Natural killer cell (primary cell): ENCODE measurements at regions not wholly inside any gene's neighbourhood (a gene's known extent, or its start where the extent isn't known, plus 50 kb on each side); places are given as distances from the start of the nearest gene placed in this dataset.

Source experiments
- ATAC-seq, 3 donors: fragments of 150-1000 bp in 2 of 3; fragments of 200-7000 bp in 1 of 3; cut with Tn5 transposase; 1 replicate in 1 of 3; 2 replicates in 2 of 3; pipeline ENCODE4 v1.10.0; 2021; ENCODE audit warnings: mild to moderate bottlenecking in 2 of 3, moderate library complexity in 2 of 3
- DNase-seq, 2 donors: peaks; one replicate each; pipeline versions ENCODE4 v3.0.0 to v3.0.0-alpha.2; 2013 to 2021; ENCODE audit warnings: mixed read lengths in 1 of 2
- H3K27ac ChIP-seq: one replicate; pipeline ENCODE4 v1.5.1; 2013; ENCODE audit warnings: mild to moderate bottlenecking, low read length
- H3K27me3 ChIP-seq: one replicate; pipeline ENCODE4 v1.6.1; 2013; ENCODE audit warnings: low read length; ENCODE audit not compliant: control insufficient read depth, insufficient read depth
- H3K36me3 ChIP-seq: one replicate; pipeline ENCODE4 v1.6.1; 2013; ENCODE audit warnings: low read length; ENCODE audit not compliant: control insufficient read depth, insufficient read depth
- H3K4me1 ChIP-seq: one replicate; pipeline ENCODE4 v1.6.1; 2013; ENCODE audit warnings: low read length; ENCODE audit not compliant: control insufficient read depth, insufficient read depth
- H3K4me3 ChIP-seq: one replicate; pipeline ENCODE4 v1.5.1; 2013; ENCODE audit warnings: low read length
- H3K9me3 ChIP-seq: one replicate; pipeline ENCODE4 v1.6.1; 2013; ENCODE audit warnings: low read length; ENCODE audit not compliant: control insufficient read depth, insufficient read depth
- H3K27ac Mint-ChIP-seq, 2 donors: one replicate each; pipeline ENCODE4 v1.8.0; 2022; ENCODE audit warnings: mild to moderate bottlenecking in 2 of 2, mixed read lengths in 2 of 2, moderate library complexity in 1 of 2
- H3K27me3 Mint-ChIP-seq, 2 donors: one replicate each; pipeline ENCODE4 v1.8.0; 2022; ENCODE audit warnings: low read depth in 2 of 2, mixed read lengths in 2 of 2
- H3K36me3 Mint-ChIP-seq: one replicate; pipeline ENCODE4 v1.8.0; 2022; ENCODE audit warnings: mixed read lengths
- H3K4me1 Mint-ChIP-seq, 2 donors: one replicate each; pipeline ENCODE4 v1.8.0; 2022; ENCODE audit warnings: mixed read lengths in 2 of 2
- H3K4me3 Mint-ChIP-seq: one replicate; pipeline ENCODE4 v1.8.0; 2022; ENCODE audit warnings: mild to moderate bottlenecking, moderate library complexity, mixed read lengths
- H3K9me3 Mint-ChIP-seq, 2 donors: one replicate each; pipeline ENCODE4 v1.8.0; 2022; ENCODE audit warnings: mixed read lengths in 2 of 2
- CTCF ChIP-seq: fragments of 200-600 bp; IDR thresholded peaks from one replicate; pipeline ENCODE4 v1.8.0; 2022; ENCODE audit warnings: antibody characterized with exemption
- WGBS: methylation state at CpG from one replicate; pipeline ENCODE4 v1.1.7; 2013; ENCODE audit warnings: missing lambda C conversion rate; ENCODE audit not compliant: insufficient coverage; 5-methylcytosine and 5-hydroxymethylcytosine counted together
- intact Hi-C: fragments of 100-400 bp; cut with micrococcal nuclease; formaldehyde crosslinking; loops from one replicate; pipeline ENCODE4 v1.14.2; 2022

- Mint-ChIP-seq H3K4me3 (no peak overlapping the region), H3K27me3 (no peaks in the 10 kb centered on the region), H3K27ac (no peak overlapping the region), H3K36me3 (no peaks in the 10 kb centered on the region), H3K9me3 (peaks cover 7 to 17% of the 10 kb centered on the region in 2 donors), H3K4me1 (no peaks in the 10 kb centered on the region)
- Histone ChIP-seq H3K4me3 (no peak overlapping the region), H3K27ac (no peak overlapping the region), H3K4me1 (no peaks in the 10 kb centered on the region), H3K27me3 (no peaks in the 10 kb centered on the region), H3K9me3 (no peaks in the 10 kb centered on the region), H3K36me3 (no peaks in the 10 kb centered on the region)
- no peak for TF ChIP-seq CTCF
- 94% methylated on average over 2 of the region's 2 CpGs for WGBS
- DNase-seq (no peak), ATAC-seq (no peak)
- intact Hi-C loops = no loop called here
These were observed 534.6 kb upstream of the TMEFF2 start for GRCh38 chr2:192729369-192729768.

GRCh38 chr2:192725991-192726390 is 531.3 kb upstream of the TMEFF2 start:
- no peak for TF ChIP-seq CTCF
- Histone ChIP-seq H3K4me1 (no peaks in the 10 kb centered on the region), H3K27me3 (no peaks in the 10 kb centered on the region), H3K27ac (no peak overlapping the region), H3K36me3 (no peaks in the 10 kb centered on the region), H3K9me3 (no peaks in the 10 kb centered on the region), H3K4me3 (no peak overlapping the region)
- intact Hi-C loops = no loop called here
- Mint-ChIP-seq H3K27ac (no peak overlapping the region), H3K4me3 (no peak overlapping the region), H3K9me3 (peaks cover 7 to 17% of the 10 kb centered on the region in 2 donors), H3K4me1 (no peaks in the 10 kb centered on the region), H3K36me3 (no peaks in the 10 kb centered on the region), H3K27me3 (no peaks in the 10 kb centered on the region)
- WGBS = 80% methylated on average over 1 of the region's 1 CpG
- DNase-seq (no peak), ATAC-seq (no peak)

- ATAC-seq = no peak
- Mint-ChIP-seq H3K9me3 (peaks cover 10 to 12% of the 10 kb centered on the region in 2 donors), H3K36me3 (no peaks in the 10 kb centered on the region), H3K4me1 (no peaks in the 10 kb centered on the region), H3K27ac (no peak overlapping the region), H3K27me3 (no peaks in the 10 kb centered on the region), H3K4me3 (no peak overlapping the region)
- no peak for DNase-seq
- no peak for TF ChIP-seq CTCF
- Histone ChIP-seq H3K4me3 (no peak overlapping the region), H3K27ac (no peak overlapping the region), H3K9me3 (no peaks in the 10 kb centered on the region), H3K4me1 (no peaks in the 10 kb centered on the region), H3K27me3 (no peaks in the 10 kb centered on the region), H3K36me3 (no peaks in the 10 kb centered on the region)
- intact Hi-C loops = no loop called here
These were observed 524.9 kb upstream of the TMEFF2 start for GRCh38 chr2:192719629-192720028.

GRCh38 chr2:192718340-192718739 is 523.6 kb upstream of the TMEFF2 start:
- Histone ChIP-seq H3K4me3 (no peak overlapping the region), H3K9me3 (no peaks in the 10 kb centered on the region), H3K4me1 (no peaks in the 10 kb centered on the region), H3K36me3 (no peaks in the 10 kb centered on the region), H3K27ac (no peak overlapping the region), H3K27me3 (no peaks in the 10 kb centered on the region)
- intact Hi-C loops = no loop called here
- no peak for TF ChIP-seq CTCF
- Mint-ChIP-seq H3K36me3 (no peaks in the 10 kb centered on the region), H3K9me3 (peaks cover 10 to 12% of the 10 kb centered on the region in 2 donors), H3K4me3 (no peak overlapping the region), H3K4me1 (no peaks in the 10 kb centered on the region), H3K27me3 (no peaks in the 10 kb centered on the region), H3K27ac (no peak overlapping the region)
- no peak for ATAC-seq
- no peak for DNase-seq
- no CpG with 5 or more reads among the region's 3 CpGs for WGBS
